ENCODE measurements at regions not wholly inside any gene's neighbourhood (a gene's known extent, or its start where the extent isn't known, plus 50 kb on each side); places are given as distances from the start of the nearest gene placed in this dataset.
"Not testable (repeated sequence)": the region's sequence is repeated elsewhere in the genome, so short reads cannot be mapped to it uniquely, and the experiment has no call there.

DNA sequence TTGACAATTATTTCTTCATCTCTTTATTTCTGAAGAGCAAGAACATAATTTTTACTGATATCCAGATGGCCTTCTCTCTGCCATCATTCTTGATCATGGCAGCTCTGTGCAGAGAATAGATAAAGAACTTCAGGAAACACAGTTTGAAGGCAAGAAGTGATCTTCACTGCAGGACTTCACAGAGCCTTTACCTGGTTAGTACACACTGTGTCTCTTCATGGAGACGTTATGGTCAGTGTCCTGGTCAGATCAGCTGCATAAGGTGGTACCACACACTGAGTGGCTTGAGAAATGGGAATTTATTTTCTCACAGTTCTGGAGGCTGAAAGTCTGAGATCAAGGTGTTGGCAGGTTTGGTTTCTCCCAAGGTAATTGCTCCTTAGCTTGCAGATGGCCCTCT lies 129.5 kb downstream of the UTP18 start:
- FAIRE-seq, result no peak

DNA sequence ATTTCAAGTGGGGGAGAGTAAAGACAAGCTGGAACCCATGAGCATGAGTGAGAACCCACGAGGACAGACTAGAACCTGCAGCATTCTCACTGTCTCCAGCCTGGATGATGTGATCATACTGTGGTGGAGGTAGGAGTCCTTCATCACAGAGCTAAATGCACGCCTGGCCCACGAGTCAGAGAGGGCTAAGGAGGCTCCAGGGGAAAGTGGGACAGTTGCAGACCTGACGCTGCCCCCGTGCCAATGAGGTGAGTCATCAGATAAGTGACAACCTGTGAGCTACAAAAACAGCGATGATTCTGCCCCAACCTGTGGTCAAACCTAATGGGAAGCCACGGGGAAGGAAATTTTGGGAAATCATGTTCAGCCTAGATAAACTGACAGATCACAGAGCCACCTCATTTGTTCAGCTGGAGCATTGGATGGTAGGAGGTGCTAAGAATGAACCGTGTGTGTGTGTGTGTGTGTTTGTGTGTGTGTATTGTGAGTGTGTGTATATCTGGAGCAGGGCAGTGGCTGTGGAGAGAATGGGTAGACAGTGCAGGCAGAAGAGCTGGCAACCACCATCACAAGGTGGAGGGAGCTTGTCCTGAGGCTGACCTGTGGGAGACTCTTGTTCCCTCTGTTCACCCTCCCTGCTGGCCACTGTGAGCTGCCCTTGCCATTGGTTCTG lies 131.8 kb downstream of the UTP18 start:
- FAIRE-seq, result no peak

DNA sequence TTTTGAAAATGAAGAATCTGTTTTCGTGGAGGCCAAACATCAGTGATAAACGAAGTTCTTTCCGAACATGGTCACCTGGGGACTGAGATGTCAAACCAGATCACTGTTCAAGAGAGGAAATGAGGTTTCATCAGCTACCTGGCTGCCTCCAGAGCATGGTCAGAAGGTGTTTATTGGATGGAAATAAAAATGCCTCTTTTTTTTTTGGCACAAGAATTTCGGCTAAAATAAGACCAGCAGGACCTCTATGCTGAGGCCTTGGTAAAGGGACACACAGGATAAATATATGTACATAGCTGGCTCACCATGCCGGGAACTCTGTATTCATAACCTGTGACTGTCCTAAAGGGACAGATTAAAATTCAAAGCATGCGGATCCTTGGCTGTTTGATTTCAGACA lies 135.3 kb downstream of the UTP18 start:
- no peak for FAIRE-seq

DNA sequence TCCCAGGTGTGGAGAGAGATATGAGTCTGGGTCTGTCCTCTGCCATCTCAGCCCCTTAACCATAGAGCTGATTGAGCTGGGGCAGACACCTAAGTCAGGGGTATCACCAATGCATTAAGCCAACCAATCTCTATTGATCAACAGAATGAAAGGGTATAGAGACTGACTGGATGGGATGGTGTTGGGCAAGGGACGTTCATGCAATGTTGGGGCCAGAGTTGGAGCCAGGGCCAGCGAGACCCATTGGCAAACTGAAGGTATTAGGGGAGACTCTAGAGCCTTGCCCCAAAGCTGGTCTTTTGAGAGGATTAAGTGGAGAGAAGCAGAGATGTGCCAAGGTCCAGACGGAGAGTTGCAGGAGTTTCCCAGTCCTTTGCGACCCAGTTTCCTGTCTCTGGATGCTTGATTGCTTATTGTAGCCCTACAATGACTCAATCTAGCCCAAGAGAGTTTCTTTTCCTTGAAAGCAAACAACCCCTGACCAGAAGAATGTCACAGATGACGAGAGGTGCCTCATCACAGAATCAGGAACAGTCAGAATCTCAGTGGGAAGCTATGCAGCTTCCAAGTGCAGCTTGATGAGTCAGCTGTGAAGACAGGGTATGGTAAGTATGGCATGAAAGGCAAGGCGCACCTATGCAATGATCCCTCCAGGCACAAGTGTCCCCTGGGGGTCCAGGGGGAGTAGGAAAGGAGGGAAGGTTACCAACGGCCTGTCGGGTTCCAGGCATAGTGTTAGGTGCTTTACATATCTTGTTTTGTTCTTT lies 137.2 kb downstream of the UTP18 start:
- no peak for FAIRE-seq

DNA sequence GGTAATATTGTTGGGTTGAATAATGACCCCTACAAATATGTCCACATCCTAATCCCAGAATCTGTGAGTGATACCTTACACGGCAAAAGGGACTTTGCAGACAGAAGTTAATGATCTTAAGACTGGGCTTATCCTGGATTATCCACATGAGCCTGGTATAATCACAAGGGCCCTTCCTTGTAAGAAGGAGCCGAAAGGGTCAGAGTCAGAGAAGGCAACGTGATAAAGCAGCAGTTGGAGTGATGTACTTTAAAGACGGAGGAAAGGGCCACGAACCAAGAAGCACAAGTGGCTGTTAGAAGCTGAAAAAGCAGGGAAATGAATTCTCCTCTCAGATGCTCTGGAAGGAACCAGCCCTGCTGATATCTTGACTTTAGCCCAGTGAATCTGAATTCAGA lies 137.8 kb downstream of the UTP18 start:
- FAIRE-seq, result no peak

DNA sequence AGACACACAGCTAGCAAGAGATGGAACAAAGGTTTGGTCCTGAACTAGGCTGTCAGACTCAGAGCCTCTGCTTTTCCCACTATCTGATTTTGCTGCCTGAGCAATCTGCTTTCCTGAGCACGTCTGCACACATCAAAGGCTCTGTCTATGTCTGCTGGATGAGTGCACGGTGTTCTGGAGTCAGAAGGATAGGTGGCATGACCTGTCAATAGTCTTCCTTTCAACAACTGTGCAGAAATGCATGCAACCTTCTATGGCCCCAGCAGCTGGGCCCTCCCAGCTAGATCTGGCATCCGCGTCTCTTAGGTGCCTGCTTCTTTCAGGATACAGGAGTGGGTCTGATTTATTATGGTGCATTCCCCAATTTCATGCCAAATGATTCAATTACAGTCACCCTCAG lies 138.3 kb downstream of the UTP18 start:
- no peak for FAIRE-seq

DNA sequence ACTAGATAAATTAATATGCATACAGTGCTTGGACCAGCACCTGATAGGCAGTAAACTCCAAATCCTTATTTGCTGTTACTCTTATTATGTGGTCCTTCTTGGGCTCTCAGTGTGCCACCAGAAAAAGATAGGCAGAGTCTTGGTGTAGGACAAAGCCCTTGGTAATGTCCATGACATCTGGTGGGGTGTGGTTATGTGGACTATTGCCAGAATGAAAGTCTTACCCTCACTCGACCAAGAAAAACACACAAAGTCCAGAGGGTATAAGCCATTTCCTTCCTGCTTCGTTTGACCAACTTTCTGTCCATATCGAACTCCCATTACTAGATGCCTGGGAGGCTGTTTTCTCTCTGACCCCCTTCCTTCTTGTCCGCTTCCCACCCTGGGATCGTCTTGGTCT lies 140.9 kb downstream of the UTP18 start:
- no peak for FAIRE-seq

DNA sequence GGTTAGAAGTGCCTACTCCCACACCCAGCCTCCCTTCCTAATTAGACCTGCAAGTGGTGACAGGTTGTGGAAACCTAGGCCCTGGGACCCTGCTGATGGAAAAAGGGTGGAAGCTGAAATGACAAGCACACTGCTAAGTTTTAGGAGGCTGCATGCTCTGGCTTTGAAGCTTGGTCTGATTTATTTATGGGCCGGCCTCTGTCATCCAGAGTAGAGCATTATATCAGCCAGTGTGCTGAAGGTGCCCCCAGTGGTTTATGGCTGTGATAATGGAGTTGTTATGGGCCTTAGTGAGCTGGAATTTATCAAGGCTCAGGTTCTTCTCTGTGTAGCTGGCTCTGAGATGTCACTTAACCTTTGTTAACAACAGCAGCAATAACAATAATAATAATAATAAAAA lies 142.6 kb downstream of the UTP18 start:
- no peak for FAIRE-seq

DNA sequence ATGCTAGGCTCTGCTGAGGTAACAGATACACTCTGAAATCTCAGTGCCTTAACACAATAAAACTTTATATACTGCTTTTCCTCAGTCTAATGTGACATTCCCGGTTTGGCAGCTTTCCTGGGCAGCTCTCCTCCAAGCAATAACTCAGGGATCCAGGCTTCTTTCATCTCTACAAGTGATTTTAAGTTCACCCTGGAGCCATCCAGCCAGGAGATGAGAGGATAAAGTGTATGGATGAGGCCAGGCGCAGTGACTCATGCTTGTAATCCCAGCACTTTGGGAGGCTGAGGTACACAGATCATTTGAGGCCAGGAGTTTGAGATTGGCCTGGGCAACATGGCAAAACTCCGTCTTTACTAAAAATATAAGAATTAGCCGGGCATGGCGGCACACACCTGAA lies 147.2 kb downstream of the UTP18 start:
- no peak for FAIRE-seq

DNA sequence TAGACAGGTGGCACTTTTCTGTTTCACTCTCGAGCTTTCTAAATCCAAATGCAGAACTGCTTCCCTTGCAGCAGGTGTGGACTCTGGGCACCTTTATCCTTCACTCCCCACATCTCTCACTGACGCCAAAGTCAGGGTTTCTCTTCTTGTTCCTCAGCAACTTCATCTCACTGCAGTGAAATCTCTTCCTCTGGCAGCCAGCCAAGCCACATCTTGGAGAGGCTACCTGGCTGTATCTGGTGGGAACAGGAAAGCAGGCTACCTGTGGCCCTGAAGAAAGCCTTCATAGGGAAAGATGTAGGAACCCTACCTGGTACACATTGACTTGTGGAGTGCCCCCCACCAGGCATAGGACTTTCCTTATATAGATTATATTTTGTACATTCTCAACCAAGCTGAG lies 159.1 kb downstream of the UTP18 start:
- no peak for FAIRE-seq

DNA sequence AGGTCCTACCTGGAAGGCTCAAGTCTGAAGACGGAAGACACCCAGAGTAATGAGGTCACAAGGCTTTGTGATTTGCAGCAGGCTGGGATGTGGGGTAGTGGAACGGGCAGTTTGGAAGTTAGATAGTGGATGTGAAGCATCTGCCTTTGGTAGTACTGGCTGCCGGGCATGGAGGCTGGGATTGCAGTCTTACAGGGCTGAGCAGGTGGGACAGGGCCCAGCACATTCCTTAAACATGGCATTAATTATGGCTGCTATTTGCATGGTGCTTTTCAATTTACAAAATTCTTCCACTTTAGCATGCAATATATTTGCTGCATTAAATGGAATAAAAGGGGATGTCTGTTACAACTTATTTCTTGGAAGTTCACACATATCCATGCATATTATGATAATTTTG lies 161.2 kb downstream of the UTP18 start:
- no peak for FAIRE-seq

DNA sequence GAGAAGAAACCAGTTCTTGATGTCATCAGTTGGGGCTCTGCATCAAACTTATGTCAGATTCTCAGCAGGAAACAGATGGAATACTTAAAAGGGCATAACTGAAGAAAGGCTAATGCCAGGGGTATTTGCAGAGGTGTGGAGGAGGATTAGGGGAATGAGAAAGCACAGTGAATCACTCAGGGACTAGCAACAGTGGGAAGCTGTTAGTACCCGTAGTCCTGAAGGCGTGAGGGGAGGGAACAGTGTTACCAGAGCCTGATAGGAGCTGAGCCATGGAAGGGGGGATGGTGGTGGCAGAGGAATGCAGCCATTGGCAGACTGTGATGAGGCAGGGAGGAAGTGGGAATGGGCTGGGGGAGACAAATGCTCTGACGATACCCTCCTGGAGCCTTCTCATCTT lies 162.3 kb downstream of the UTP18 start:
- no peak for FAIRE-seq

DNA sequence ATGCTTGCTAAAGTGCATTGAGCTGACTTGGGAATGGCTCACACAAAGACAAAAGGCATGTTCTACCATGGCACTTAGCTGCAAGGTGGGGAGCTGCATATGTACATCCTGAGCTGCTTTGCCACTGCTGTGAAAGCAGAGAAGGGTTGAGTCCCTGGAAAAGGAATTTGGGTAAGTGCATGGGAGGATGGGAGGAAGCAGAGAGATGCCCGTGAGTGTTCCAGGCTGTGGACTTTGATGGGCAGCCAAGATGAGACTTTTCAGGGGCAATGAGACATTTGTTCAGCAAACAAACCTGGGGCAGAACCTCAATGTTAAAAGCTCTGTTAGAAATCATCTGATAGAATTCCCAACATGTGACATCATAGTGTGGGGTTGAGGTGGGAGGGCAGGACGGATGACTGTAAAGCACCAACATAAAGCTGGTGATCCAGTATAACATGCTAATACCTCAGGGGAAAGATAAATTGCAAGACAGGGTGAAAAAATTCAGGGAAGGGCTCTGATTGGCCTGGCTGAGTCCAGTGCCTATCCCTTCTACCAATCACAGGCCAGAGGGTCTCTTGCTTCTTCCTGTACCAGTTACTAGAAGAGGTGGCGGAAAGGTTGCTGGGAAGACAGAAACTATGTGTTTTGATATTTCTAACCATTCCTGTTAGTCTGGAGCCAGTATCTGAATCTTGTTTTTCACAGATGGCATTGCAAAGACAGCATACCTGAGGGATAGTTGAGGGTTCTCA lies 163.2 kb downstream of the UTP18 start:
- FAIRE-seq, result no peak

DNA sequence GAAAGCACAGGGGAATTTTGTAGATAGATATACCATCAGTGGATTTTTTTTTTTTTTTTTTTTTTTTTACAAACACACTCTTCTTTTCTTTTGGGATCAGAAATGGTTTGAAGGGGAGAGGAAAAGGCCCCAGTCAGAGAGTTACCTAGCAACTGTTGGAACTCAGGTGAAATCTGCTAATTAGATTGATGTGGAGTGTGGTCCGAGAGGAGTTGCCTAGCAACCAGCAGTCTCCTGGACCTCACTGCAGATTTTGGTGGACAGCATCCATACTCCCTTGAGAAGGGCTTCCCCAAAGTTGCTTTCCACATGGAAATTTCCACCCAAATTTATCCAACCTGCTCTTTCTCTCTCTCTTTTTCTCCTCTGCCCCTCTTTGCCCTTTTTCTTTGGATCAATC lies 165.4 kb downstream of the UTP18 start:
- FAIRE-seq, result no peak

DNA sequence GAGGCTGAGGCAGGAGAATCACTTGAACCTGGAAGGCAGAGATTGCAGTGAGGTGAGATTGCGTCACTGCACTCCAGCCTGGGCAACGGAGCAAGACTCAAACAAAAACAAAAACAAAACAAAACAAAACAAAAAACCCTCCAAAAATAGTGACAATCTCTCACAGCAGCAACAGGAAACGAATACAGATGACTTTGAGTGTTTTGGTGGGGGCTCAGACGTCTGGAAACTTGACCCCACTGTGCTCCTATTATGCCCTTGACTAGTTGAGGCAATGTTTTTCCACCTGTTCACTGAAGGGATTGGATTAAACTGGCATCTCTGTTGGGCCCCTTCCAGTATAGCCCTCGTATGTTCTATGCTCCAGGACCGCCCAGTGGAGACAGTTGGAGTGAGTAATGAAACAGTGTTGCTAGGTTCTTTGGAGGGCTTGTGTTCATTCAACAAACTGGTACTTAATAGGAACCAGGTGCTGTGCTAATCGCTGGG lies 167.0 kb downstream of the UTP18 start:
- no peak for FAIRE-seq

DNA sequence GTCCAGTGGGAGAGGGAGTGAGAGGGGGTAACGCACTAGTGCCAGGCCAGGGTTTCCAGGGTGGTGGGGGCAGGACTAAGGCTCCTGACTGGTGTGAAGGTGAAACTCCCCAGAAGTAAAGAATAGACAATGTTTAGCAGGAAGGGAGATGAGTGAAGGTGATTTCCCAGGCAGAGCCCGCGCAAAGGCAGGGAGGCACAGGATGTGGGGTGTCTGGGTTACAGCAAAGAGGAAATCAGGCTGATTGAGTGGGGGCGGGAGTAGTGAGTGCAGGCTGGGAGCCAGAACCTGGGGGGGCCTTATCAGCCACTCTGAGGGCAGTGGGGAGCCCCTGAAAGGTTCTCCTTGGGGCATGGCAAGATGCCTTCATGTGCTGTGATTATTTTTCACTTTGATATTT lies 167.5 kb downstream of the UTP18 start:
- FAIRE-seq, result no peak

DNA sequence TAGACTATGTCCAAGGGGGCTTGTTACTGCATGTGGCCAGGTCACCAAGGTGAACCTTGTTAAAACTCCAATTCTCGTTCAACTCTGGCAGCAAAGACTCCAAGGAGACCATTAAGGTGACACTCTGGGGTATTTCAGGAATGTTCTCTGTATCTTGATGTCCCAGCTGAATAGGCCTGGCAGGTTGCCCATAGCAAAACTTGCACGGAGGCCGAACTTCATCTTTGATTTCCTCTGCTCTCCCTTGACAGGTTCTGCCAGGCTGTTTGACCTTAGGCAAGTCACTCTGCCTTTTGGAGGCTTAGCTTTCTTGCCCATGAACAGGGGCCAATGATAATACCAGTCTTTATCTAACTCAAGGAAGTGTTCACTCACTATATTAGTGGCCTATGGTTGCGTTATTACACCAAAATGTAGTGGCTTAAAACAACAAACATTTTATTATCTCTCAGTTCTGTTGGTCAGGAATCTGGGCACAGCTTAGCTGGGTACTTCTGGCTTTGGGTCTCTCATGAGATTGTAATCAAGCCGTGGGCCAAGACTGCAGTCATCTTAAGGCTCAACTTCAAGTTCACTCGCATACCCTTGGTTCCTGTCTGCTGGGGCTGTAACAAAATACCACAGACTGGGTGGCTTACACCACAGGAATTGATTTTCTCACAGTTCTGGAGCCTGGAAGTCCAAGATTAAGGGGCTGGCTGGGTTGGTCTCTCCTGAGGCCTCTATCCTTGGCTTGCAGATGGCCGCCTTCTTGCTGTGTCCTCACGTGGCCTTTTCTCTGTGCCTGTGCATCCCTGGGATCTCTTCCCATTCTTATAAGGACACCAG lies 168.5 kb downstream of the UTP18 start:
- no peak for FAIRE-seq

DNA sequence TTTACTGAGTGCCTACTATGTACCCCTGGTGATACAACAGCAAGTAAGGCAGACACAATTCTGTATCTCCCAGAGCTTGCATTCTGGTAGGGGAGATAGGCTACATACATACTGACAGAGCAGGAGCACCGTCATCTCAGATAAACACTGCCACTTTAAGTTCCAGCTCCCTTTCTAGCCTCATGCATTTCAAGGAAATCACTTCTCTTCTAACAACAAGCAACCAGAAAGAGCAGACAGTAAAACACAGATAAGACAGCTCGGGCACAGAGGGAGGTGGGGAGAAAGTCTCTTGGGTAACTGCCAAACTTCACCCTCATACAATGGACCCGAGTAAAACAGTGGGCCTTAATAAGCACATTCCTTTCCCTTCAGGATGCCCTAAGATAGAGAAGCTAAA lies 169.6 kb downstream of the UTP18 start:
- not testable (repeated sequence) for FAIRE-seq

DNA sequence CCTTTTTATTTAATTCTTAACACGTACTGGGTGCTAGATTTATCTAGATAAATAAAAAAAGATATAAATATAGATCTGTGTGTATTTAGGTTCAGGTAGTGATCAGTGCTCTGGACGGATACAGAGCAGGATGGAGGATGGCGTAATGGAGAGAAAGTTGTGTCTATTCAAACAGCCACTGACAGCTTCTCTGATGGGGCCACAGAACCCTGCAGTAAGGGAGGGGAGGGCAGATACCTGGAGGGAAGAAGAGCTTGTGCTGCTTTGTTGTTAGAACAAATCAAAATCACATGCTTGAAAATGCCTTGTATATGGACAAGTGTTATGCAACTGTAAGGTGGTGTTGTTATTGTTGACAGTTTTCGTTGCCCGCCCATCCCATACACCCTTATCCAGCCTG lies 170.2 kb downstream of the UTP18 start:
- FAIRE-seq, result no peak

DNA sequence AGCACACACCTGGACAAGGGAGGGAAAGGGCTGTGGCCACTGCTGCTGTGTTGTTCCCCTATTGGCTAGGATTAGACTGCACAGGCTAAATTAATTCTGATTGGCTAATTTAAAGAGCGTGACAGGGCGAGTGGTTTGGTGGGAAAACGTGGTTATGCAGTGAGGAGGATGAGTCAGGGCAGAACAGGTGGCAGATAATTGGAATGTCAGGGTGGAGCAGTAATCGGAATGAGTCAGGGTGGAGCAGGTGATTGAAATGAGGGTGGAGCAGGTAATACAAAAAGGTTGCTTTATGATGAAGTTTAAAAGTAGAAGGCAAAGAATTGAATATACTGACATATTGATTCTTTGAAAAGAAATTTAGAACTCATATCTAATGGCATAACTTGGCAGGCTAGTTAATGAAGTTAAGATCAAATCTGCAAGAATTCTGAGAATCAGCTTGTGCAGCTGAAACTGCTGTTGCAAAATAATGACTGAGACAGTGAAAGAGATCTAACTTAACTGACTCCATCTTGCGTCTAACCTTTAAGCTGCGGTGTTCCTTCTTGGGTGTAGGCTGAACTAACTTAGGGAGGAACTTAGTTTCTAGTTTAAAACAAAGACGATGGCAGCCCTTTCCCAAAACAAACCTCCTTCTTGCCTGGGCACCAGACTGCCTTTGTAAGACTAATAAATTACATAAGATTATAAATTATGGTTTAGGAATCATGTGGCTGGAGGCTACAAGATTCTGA lies 174.3 kb downstream of the UTP18 start:
- no peak for FAIRE-seq

DNA sequence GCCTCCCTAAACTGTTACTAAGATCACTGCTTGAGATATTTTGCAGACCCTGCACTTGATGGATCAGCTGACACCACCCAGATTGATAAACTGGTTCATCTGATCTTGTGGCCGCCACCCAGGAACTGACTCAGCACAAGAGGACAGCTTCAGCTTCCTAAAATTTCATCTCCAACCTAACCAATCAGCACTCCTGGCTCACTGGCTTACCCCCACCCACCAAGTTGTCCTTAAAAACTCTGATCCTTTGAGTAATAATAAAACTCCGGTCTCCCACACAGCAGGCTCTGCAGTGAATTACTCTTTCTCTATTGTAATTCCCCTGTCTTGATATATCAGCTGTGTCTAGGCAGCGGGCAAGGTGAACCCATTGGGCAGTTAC lies 174.8 kb downstream of the UTP18 start:
- no peak for FAIRE-seq

DNA sequence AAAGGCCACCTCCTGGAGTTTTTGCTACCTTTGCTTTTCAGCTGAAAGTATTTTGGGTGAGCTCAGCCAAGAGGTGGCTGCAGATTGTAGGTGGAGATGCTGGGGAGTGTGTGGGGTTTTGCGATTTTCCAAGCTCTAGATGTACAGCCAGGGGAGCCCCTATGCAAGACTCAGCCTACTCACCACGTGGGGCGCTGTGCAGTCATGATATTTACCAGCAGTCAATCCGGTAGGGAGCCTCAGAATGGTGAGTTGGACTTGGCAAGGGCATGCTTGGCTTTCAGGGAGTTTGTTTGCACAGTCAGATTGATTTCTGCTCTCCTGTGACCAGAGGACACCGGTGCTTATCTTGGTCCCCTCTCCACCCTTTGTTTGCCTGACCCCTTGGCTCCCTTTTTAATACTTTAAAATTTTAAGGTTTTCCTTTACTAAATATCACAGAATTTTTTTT lies 175.3 kb downstream of the UTP18 start:
- FAIRE-seq, result no peak

Measured in G401.6 (cell line).